ENCODE measurements at regions not wholly inside any gene's neighbourhood (a gene's known extent, or its start where the extent isn't known, plus 50 kb on each side); places are given as distances from the start of the nearest gene placed in this dataset.
"Not testable (repeated sequence)": the region's sequence is repeated elsewhere in the genome, so short reads cannot be mapped to it uniquely, and the experiment has no call there.

DNA sequence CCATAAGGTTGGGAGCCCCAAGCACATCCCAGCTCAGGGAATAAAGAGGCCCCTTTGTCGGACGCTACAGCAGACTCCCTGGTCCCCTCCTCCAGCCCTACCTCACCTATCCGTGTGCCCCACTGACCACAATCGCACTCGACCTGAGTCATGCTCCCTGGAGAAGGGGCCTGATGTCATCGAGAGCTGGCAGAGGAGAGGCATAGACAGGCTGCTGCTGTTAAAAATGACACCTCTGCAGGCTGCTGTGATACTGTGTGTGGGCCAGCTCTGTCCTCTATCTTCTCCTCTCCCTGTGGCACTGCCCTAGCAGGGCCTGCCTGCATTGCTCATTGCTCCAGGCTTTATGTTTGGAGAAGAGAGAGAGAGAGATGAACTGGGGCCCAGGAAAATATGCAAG is 123.4 kb upstream of the SYT13 start:
- DNase-seq (ENCODE audit: low read depth in 2 of 2), result no peak

DNA sequence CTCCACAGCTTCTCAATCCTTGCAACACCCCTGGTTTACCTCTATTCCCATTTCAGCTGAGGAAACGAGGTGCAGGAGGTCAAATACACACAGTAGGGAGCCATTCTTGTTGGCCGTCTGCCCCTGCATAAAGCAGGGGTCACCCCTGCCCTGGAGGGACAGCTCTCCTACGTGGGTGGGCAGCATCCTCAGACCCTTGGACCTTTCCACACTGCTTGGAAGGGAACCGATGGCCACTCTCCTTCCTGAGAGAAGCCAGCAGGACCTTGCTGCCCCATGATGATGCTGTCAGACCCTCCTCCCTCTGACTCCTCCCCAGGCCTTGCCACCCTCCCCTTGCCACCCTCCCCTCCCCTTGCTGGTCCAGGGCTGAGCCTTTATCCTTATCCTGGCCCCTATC is 121.1 kb upstream of the SYT13 start:
- DNase-seq (ENCODE audit: low read depth in 2 of 2), result no peak

DNA sequence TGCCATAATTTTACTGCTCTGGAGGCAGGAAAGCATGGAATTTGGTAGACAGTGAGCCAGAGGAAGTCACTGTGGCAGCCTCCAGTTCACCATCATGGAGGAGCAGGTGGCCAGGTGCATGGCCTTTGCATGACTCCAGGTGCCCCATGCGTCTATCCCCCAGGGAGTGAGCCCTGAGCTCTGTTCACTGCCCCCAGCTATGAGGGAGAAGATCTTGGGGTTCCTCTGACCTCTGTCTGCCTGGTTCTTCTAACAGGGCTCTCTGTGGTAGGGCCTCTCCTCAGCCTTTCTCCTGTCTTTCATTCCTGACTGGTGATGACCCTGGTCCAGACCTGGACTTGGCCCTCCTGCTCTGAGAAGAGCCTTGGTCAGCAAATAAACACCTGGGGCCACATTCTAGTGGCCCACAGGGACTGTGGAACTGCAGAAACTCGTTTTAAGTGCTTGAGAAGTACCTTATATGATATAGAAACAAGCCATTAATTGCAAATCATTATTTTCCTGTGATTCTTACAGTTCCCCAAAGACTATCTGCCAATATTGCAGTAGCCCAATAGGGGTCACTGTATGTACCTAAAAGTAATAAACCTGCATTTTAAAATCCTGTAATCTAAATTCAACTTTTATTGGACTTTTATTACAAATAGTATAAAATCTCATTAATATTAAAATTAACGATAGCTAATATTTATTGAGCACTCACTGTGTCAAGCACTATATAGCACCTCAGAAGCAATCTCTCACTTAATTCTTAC is 120.0 kb upstream of the SYT13 start:
- DNase-seq (ENCODE audit: low read depth in 2 of 2), result no peak

DNA sequence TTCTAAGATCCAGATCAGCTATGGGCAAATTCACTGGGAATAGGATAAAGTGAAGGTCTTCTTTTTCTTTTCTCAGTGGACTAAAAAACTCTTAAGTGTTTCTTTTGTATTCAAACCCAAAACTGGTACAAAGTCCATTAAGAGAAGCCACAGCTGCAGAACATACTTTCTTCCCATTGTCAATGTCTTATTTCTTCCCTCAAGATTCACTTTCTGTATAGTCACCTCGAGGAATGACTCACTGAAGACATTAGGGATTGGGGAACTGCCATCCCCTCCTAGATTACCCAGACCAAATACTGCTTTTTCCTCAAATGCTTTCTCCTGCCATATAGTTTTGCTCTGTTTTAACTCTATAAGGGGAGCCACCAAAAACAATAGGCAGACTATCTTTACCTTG is 117.4 kb upstream of the SYT13 start:
- DNase-seq (ENCODE audit: low read depth in 2 of 2), result not testable (repeated sequence)

DNA sequence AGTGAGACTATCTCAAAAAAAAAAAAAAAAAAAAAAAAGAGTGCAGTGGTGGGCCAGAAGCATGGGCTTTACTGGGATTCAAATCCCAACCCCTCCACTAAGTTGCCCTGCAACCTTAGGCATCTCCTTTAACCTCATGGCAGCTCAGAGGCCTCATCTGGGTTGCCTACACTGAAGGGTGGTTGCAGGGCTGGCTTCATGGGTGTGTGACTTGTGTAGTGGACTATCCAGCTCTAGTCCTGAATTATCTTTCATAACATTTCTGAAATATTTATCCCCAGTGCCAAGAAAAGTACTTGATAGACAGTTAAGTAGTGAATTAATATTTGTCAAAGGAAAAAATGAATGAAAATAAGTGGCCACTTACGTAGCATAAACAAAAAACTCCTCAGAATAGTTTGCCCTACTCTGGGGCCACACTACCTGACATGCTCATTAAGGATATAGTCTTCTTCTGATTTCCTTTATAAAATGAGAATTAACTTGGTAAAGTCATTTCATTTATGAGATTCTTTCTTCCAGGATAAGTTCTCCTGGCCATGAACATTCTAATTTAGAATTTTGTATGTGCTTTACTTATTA is 116.0 kb upstream of the SYT13 start:
- no peak for DNase-seq (ENCODE audit: low read depth in 2 of 2)

DNA sequence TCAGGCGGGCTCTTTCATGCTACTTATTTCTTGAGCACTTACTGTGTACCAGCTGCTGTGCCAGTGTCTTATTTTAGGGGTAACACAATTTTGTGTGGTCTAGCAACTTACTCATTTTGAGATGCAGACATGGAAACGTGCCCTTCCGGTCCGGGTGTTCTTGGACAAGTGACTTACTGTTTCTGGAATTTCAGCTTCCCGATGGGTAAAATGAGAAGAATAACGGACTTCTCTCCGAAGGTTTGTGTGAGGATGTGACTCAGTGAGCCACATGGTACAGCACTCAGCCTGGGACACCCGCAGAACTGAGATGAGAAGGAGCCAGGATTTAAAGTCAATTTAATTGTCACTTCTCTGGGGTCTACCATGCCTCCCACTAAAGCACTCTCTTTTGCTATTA is 114.5 kb upstream of the SYT13 start:
- peak; percentile 47 for DNase-seq (ENCODE audit: low read depth in 2 of 2)

DNA sequence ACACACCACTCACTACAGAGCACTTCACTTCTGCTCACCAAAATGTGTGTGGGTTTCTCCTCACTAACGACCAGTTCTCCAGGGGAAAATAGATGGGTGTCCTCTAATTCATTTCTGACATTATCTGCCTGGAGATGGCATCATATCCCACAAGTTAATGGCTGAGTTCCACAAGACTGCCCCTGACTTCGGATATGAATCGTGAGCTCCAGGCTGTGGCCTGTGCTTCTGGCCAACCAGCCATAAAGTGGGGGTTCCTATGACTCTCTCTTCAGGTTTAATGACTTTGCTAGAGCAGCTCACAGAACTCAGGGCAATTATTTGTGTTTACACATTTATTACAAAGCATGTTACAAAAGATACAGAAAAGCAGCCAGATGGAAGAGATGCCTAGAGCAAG is 113.0 kb upstream of the SYT13 start:
- no peak for DNase-seq (ENCODE audit: low read depth in 2 of 2)

DNA sequence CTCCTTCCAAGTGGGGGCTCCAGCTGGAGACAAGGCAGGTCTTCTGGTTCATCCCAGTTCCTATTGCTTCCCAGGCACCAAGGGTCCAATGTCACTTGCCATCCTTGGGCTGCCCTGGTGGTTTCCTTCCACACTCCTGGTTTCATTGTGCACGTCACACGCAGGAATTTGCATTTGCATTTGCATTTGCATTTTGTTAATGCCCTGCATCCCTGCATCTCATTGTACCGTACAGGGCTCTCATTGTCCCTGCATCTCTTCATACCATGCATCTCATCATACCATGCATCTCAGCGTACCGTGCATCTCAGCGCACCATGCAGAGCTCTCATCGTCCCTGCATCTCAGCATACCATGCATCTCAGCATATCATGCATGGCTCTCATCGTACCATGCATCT is 112.2 kb upstream of the SYT13 start:
- no peak for DNase-seq (ENCODE audit: low read depth in 2 of 2)

DNA sequence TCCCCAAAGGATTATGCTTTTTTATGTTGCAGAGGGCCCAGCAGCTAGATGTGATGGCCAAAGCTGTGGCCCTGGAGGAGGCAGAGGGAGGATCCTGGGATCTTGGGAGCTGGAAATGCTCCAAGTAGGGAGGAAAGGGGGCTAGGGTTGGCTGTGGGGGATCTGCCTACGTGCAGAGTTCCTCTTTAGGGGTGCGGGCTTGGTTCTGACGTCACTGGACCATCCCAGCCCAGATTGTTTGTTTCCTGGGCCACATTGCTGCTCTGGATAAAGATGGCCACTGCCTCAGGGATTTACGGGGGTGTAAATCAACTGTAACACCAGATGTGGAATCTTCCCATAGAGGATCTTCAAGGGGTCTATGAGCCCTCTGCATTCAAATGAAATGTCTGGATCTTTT is 110.3 kb upstream of the SYT13 start:
- DNase-seq (ENCODE audit: low read depth in 2 of 2), result no peak

DNA sequence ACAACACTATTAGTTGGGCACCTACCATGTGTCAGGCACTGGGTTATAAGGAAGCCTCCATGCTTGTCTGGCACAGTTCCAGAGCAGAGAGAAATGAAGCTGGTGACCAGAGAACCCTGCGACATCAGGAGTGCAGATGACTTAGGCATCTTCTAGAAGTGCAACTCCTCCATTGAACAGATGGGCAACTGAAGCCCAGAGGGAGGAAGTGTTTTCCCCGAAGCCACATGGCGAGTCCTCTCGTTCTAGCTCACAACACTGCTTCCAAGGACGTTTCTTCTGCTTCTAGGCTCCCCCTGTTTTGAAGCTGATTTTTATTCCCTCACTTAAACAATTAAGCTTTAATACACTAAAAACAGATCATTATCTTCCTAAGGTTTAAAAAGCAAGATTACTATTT is 109.8 kb upstream of the SYT13 start:
- no peak for DNase-seq (ENCODE audit: low read depth in 2 of 2)

DNA sequence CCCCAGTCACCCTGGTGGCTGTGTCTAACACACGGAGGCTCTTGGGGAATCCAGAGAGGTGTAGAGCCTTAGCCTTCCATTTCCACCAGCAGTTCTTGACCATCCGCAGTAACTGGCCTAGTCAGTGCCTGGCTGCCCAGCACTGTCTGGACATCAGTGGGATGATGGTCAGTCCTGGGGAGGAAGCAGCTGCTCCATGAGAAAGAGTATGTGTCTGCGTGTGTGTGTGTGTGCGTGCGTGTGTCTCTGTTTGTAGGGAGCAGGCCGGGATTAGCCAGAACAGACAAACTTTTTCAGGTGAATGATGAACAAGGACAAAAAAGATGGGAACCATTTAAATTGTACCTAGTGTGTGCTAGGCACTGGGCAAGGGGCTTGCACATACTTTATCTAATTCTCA is 109.3 kb upstream of the SYT13 start:
- DNase-seq (ENCODE audit: low read depth in 2 of 2), result no peak

DNA sequence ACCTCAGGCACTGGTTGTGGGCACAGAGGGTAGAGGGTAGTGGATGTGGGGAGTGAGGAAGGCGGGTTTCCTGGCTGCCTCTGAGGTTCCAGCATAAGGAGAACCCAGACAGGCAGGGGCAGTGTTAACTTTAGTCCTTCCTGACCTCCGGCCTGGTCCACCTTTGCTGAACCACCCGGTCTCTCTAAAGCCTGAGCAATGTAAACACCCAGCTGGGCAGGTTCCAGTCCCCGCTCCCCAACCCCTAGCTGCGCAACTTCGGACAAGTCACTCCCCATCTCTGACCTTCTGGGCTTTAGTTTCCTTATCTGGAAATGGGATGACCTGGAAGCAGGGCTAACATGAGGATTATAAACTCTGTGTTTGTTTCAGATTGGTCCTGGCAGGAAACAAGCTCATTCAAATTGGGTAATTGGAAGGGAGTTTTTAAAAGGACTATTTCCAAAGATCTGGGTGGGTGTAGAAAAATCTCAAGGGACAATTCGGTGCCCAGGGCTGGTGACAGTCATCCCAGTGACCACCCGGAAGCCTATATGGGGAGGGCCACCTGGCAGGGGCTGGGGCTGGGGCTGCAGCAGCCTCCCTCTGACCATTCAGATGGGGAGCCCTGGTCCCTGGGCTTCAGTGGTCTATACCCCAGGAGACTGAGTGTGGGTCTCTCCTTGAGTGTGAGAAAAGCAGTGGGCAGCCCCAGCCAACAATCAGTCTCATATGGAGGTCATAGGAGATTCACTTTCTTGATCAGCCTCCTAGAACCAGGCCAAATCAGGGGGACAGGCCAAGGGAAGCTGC is 108.3 kb upstream of the SYT13 start:
- no peak for DNase-seq (ENCODE audit: low read depth in 2 of 2)

DNA sequence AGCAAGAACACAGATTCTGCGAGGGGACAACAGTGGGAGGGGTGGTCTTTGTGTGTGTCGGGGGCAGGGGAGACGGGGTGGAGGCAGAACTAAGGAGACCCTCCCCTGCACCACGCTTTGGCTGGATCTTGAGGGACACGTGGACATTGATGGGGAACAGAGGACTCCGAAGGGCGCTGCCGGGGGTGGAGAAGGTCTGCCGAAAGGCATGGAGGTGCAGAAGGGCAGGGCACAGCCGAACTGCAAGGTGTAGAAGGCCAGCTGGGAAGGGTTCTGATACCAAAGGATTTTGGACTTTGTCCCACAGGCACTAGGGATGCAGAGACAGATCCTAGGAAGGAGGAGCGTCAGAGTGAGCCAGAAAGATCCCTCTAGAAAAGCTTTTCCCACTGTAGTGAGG is 107.7 kb upstream of the SYT13 start:
- no peak for DNase-seq (ENCODE audit: low read depth in 2 of 2)

DNA sequence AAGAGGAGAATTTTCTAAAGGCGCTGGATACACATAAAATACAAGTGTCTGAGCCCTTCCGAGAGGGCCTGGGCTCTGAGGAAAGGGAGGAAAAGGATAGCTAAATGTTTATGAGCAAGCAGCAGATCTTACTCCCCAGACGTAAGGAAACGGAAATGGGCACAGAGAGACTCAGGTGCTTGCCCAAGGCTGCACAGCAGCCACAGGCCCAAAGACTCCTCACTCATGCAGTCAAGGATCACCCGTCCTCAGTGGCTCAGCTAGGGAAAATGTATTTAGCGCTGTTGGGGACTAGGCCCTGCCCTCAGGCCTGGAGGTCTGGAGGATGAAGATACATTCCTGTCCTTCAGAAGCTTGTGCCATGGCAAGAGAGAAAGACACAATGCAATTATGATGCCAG is 107.2 kb upstream of the SYT13 start:
- DNase-seq (ENCODE audit: low read depth in 2 of 2), result no peak

DNA sequence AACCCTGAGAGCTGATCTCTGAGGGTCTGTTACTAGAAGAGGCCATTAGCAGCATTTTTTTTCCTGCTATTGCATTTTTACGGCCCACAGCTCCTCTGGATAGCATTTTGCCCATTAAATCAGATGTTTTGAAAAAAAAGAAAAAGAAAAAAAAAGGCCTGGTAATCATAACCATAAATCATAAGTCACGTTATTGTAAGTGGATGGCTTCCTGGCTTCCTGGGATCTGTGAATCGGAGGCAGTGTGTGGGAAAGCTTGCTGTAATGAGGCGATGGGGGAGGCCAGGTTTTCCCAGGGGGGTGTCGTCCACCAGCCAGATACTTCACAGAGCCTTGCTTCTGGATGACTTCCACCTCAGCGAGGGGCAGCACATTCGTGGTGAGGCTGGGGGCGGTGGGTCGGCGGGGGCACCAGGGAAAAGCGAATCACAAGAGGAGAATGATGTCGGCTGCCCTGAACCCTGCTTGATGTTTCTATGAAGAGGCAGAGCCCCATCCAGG is 106.5 kb upstream of the SYT13 start:
- no peak for DNase-seq (ENCODE audit: low read depth in 2 of 2)

DNA sequence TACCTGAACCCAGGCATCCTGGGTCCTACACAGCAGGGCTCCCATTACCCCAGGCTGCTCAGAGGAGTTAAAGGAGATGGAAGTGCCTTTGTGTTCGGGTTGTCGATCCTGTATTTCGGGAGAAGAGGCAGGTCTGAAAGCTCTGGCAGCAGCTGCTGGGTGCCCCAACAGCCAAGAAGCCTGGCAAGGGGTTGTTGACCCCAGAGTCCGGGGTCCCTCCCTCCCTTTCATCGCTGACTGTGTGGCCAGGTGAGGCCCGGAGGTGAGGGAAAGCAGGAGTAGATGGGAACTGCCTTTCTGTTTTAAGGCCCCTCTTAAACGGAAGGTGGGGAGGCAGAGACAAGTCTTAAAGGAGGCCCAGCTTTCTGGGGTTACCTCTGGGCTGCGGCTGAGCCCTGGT is 106.0 kb upstream of the SYT13 start:
- no peak for DNase-seq (ENCODE audit: low read depth in 2 of 2)

DNA sequence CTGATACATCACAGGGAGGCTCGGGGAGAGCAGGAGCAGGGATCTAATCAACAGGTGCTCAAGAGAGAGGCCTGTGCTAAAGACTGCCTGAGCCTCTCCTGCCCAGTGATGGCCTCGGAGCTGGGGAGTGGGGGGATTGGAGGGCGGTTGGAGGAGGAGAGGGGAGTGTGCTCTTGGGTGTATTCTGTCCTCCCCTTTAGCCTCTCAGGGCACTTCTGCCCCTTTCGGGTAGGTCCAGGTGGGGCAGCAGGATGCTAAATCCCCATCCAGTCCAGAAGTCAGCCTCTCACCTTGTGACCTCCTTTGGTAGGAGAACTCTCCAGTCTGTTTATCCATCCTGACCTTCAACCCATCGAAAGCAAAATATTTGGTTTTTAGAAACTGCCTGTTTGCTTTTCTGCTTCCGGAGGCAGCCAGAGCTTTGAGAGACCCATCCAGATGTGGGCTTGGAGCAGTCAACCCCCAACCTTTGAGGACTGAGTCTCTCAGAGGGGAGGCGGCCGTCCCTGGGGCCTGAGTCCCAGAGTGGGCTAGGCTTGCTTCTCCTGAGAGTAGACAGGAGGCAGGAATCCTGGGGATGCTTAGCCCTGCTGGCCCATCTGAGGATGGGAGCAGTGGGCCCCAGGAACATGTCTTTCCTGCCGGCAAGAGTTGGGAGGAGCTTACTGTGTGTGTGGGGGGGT is 105.2 kb upstream of the SYT13 start:
- no peak for DNase-seq (ENCODE audit: low read depth in 2 of 2)

DNA sequence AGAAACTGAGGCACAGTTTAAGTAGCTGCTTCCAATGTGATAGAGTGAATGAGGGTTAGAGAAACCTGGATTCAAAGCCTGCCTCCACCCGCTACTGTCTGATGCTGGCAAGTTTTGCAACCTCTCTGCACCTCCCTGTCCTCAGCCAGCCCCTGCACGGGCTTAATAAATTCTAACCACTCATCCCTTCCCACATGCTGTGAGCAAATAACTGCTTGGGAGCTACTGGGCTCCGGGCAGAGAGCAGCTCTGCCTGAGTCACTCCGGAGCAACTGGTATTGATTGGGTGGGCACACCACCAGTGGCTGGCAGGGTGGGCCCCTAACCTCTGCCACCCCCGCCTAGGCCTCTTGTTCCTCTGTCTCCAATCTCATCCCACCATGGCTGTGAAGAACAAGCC is 104.3 kb upstream of the SYT13 start:
- DNase-seq (ENCODE audit: low read depth in 2 of 2), result peak; percentile 26 to 38

DNA sequence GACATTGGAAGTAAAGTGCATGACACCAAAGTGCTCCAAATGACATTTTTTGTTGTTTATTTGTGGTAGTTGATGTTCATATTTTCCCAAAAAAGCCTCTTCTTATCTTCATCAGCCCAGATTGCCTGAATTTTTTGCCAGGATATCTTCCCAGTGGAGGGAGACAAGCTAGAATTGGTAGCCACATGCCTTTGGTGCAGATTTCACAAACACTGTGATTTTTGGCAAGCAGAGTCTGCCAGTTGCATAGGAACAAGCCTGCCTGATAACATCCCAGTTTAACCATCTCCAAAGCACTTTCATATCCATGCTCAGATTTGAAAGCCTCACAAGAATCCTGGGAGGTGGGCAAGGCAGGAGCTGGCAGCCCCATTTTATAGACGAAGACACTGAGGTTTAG is 102.3 kb upstream of the SYT13 start:
- no peak for DNase-seq (ENCODE audit: low read depth in 2 of 2)

DNA sequence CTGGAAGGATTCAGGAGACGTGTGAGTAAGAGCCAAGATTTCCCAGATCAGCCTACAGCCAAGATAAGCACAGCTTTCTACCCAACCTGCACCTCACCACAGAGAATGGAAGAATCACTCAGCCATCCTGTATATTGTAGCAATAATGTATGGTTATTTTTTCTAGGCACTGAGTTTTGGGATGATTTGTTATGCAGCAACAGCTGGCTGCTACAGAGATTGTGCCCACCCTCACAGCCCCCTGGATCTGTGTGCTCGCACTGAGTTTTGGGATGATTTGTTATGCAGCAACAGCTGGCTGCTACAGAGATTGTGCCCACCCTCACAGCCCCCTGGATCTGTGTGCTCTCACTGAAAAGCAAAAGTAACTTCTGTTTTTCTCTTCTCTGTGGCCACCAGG is 101.7 kb upstream of the SYT13 start:
- DNase-seq (ENCODE audit: low read depth in 2 of 2), result not testable (repeated sequence)

DNA sequence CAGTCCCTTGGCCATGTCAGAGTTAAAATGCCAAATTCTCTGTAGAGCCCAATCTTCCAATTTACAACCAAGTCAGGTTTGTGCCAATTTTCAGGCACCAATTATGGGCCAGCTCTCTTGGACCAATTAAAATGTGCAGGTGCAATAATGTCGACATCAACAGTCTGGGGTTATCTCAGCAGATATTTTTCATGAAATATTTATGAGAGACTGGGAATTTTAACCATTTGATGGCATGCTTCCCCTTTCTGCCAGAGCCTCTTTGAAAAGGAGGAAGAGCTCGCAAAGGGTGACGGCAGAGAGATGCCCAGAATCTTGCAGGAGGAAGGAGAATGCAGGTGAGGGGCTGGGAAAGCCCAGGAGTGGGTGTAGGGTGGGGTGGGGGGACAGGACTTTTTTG is 100.8 kb upstream of the SYT13 start:
- no peak for DNase-seq (ENCODE audit: low read depth in 2 of 2)

DNA sequence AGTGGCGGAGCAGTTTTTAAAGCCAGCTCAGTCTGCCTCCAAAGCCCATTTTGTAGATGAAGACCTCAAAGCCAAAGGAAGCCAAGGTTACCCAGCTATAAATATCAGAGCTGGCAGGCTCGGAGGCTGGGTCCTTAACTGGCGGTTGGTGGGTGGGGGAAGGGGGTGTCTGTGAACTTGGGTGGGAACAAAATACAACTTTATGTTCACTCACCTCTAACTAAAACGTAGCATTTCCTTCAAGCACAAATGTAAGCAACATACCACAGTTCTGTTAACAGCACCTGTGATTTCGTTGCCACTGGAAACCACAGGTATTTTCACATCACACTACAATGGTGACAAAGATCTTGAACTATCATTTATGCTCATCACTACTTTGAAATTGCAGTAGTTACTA is 99.7 kb upstream of the SYT13 start:
- no peak for DNase-seq (ENCODE audit: low read depth in 2 of 2)

Data from fibroblast of skin of left quadriceps (primary cell).